NCI-H2171 (cell line): ENCODE measurements at regions not wholly inside any gene's neighbourhood (a gene's known extent, or its start where the extent isn't known, plus 50 kb on each side); places are given as distances from the start of the nearest gene placed in this dataset.

Experiments
- DNase-seq: peaks from one replicate; lab custom pipeline; 2025; lab: John Stamatoyannopoulos, UW

DNA sequence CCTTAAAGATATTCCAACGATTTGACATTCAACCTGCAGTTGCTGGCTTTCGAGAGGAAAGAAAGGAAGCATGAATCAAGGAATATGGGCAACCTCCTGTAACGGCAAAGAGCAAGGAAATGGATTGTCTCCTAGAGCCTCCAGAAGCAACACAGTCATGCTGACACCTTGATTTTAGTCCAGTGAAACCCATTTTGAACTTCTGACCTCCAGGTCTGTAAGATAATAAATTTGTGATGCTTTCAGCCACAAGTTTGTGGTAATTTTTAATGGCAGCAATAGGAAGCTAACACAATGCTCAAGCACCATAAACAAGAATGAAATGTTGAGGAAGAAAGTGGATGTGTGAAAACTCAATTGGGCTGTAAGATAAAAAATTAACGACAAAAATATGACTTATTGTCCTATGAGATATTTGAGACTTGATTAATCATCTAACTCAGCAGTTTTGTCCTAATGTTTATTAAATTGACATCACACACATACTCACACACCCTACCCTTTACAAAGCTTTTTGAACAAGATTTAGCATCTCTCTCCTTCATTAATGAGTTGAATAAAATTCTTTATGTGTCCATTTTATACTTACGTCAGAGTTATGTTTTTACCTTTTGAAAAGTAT is 857.2 kb upstream of the INTU start:
- DNase-seq: no peak

DNA sequence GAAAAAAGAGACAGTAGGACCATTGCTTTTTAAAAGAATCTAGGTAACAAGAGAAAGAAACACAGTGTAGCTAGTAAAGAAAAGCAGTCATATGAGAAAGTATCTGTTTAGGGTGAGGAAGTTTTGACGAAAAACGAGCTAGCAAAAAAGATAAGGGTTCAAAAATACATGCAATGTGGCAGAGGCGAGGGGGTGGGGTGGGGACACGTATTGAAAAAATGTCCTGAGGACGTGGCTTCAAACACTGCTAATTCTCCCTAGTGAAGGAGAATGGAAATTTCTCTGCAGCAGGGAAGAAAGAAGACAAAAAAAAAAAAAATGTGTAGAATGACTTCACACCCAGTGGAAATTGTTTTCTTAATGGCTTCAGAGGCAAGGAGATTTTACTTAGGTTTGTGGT is 856.4 kb upstream of the INTU start:
- DNase-seq: no peak

DNA sequence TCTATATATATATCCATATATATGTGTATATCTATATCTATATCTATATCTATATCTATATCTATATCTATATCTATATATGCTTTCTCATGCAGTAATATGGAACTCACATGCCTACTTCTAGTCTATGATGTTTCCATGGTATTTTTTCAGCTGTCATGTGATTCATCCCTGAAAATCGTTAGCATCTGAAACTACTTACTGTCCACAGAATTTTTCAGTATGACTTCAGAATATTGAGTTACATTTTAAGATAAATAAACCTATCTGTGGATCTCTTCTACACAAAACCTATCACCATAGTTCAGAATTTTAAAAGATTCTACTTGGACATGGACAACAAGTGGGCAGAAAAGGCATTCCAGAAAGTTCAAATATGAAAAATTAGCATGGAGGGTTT is 855.1 kb upstream of the INTU start:
- no peak for DNase-seq

DNA sequence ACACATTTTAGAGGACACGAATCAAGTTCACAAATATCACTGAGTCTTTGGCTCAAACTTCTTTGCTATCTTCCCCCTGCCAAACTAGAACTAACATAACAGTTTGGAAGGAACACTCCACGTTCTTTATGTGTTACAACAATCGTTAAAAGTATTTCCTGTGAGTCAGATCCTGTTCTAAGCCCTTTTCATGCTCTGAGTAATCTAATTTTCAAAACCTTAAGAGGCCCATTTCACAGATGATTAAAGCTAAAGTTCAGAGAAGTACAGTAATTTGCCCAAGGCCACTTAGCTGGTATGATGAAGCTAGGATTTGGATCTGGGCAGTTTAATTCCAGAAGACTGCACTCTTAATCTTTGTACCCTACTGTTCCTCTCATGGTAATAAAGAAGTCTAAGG is 854.4 kb upstream of the INTU start:
- DNase-seq: no peak

DNA sequence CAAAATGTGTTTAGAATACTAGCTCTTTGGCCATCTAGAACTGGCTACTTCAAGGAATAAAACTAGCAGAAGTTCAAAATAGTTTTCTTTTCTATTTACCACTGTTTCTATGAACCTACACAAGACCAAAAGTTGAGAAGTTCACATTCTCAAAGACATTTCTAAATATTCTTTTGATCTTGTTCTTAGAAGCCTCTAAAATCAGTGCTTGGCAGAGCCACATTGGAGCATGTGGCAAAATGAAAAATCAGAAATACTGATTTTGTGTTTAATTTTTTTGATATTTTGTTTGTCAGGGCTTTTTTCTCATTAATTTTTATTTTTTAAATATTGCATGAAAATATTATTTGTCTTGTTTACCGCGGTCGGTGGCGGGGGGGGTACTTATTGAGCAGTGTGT is 853.8 kb upstream of the INTU start:
- no peak for DNase-seq

DNA sequence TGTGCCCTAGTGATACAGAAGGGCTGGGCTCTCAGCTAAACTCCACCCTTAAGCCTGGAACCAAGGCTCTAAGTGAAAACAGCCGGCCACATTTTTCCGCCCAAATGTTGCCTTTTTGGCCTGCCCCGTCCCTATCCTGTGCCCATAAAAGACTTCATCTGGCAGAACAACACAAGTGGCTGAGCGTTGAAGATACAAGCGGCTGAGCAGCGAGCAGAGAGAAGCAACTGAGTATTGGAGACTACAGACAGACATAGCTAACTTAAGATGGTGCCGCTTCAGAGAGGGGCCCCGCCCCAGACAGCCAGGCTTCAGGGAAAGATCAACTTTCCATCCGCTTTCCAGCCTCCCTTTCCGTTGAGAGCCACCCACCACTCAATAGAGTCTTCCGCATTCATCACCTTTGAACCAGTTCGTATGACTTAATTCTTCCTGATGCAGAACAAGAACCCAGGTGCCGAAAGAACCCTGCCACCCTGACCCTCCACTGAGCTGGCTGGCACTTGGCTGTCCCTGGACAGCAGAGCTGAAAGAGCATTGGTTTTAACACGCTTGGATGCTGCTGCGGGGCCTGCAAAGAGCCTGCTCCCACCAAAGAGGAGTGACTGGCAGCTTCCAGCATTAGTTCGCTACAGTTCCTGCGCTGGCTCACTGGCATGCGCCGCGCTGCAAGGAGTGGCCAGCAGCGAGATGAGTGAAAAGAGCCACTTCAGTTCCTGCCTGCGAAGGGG is 853.2 kb upstream of the INTU start:
- no peak for DNase-seq

DNA sequence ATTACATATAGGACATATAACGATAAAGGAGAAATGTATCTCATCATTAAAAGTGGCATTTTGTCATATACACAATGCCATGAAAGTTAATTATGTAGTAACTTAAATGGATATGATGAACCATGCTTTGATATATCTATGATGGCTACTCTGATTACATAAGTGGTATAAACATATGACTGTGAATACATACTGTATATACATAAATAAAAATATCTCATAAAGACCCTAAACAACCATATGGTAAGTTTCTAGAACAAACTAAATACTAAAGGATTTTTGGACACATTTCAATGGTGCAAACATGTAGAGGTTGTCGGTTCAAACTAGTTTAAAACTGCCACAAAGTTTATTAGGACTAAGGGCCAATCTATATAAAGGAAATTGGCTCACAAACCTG is 849.6 kb upstream of the INTU start:
- no peak for DNase-seq

DNA sequence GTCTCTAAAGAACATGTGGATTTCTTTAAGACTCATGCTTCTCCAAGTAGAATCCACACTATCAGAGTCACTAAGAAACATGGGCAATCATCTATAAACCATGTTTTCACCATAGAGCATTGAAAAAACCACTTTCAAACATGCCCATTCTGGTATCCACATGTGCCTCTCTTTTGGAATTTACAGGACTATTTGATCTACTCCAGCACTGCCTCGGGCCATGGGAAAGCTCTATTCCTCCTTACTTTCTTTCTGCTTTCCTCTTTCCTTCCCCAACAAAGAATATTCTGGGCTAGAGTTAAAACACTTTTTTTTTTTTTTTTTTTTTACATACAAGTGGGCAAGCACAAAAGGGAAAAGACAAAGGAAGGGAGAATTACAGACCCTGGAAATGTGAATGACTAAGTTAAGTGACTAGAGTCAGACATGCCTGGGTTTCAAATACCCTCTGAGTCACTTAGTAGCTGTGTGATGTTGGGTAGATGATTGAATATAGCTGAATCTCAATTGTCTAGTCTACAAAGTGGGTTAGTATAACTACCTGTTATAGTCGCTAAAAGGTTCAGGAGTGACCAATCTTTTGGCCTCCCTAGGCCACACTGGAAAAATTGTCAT is 847.7 kb upstream of the INTU start:
- DNase-seq: no peak

DNA sequence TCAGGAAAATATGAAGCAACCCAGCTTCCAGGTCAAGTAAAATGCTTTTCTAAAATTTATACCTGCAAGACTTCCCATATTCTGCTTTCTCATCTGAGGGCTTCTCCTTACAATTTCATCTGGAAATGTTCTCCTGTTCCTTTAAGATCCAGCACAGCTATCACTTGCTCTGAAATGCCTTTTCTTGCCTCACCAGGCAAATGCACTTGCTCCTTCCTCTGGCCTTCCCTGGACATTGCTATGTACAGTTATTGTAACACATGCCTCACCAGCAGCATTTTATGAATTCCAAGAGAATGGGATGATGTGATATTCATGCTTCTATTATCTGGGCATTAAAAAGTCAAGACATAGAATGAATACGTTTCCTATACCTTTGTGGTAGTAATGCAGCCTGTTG is 842.1 kb upstream of the INTU start:
- no peak for DNase-seq

DNA sequence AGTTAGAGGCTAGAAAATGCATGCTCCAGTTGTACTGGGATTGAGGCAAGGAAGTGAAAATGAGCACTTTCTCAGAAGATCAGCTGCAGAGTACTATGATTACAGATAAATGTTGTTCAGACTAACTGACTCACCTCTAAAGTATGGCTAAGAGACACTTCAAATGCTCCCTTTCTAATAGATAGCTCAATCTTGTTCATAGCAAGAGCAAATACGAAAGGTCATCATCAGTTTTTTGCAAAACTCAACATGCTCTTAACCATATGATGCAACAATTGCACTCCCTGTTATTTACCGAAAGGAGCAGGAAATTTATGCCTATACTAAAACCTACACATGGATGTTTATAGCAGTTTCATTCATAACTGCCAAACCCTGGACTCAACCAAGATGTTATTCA is 838.4 kb upstream of the INTU start:
- no peak for DNase-seq

DNA sequence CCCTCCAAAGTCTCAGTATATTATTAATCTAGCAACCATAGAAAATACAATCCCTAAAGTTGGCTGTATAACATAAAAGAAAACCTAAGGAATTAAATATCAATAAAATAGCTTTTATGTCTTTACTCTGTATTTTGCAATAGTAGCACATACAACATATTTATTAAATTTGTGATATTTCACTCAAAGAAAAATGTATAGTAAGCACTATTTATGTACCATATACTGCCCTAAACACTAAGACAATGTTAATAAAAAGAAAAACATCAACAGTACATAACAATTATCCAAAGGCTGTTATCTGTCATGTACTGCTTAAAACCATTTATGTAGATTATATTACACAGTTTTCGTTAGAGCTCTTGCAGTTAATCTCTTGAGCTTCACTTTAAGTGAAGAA is 834.5 kb upstream of the INTU start:
- DNase-seq: no peak

DNA sequence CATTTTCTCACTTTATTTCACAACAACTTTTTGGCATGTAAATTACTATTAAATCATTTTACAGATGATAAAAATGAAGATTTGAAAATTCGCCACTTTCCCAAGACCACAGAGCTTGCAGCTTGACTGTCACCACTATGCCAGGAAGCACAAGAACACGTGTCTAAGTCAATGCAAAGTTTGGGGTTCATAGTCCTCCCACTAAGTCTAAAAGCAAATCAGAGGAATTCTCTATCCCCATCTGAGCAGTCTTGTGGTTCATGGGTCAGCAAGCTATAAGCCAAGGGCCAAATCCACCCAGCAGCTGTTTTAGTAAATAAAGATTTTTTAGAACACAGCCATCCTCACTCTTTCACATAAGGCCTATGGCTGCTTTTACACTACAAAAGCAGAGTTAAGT is 833.3 kb upstream of the INTU start:
- DNase-seq: no peak

DNA sequence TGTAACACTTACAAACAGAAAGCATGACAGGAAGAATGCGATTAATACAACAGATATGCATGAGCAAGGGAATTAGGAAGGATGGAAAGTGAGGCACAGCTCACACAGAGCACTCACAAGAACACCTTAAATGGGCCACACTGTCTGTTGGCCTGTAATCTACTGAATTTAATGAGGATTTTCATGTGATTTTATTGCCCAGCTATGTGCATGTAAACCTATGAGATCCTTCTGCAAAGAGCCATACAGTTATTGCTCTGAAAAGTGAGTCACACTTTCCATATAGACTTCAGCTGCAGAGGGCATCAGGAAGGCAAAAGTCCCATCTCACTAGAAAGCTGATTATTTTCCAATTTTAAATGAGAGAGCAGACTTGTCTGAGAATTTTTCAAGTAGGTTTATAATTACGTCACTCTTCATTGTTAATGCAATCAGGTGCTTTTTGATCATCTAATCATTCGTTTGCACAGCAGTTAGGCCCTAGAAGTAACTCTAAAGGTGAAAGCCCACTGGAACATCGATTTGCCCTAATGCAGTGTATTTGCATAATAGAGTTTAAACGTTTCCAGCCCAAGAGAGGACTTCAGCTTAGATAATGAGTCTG is 832.7 kb upstream of the INTU start:
- DNase-seq: no peak

DNA sequence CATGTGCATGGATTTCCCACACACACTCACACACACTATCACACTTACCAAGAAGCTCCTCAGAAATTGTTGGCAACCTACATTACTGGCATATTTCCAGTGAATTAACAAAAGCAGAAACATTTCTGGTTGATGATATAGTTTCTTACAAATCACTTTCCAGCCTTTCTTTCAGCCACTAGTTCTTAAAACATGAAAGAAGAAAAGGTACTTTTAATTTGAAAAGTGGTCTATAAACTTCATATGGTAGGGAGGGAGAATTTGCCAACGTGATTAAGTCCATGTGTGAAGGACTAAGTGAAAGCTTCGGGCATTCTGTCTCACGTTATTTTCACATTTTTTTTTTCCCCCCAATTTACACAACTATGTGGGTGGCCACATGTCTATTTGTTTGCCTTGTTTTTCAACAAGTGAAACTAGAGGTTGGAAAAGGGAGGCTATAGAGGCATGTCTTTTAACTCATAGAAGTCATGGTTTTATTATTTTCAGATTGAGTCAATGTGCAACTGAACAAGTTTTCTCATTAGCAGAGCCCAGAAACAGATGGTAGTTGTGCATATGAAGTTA is 832.1 kb upstream of the INTU start:
- DNase-seq: no peak

DNA sequence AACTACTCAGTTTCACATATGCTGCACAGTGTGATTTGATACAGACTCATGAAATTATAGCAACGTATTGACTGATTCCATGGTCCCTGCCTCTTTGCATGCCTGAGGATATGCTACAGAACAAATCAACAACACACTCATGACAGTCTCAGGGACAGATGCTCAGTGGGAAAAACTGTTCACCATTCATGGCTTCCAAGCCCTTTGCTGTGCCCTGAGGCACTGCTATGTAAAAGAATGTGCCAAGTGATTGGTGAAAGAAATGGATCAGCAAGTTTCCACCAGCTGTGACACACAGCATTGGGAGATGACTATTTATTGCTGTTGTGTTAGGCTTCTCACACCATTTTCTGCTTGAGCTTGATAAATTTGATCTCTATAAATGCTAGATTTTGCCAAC is 825.6 kb upstream of the INTU start:
- no peak for DNase-seq

DNA sequence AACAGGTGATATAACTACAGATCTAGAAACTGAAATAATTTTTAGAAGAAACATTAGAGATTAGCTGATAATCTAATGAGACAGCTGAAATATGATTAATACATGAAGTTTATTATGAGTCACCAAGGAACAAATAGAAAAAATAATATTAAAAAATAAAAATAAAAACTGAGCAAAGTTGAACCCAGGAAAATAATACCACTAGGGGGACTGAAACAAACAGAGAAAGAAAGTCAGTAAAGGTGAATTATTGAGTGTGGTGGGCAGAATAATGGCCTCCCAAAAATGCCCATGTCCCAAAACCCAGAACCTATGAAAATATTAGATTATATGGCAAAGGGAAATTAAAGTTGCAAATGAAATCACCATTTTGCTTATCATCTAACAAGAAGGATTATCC is 820.7 kb upstream of the INTU start:
- no peak for DNase-seq

DNA sequence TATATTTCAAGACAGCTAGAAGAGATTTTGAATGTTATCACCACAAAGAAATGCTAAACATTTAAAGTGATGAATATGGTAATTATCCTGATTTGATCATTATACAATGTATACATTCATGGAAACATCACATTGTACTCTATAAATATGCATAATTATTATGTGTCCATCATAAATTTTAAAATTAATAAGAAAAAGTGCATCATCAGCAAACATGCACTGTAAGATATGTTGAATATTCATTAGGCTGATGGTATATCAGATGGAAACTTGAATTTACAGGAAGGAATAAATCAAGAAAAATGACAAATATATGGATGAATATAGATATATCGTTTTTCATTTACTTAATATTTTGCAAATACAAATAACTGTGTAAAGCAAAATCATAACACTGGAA is 812.1 kb upstream of the INTU start:
- DNase-seq: no peak

DNA sequence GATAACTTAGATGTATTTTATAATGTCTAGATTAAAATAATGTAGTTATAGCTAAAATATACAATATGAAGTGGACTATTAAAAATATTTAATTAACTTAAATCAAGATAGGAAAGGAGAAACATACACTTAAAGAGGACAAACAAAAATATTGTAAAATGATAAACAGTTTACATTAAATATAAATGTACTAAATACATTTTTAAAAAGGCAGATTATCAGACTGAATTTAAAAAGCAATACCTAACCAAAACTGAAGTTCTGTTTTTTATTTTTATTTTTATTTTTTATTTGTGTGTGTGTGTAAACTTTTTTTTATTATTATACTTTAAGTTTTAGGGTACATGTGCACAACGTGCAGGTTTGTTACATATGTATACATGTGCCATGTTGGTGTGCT is 811.6 kb upstream of the INTU start:
- no peak for DNase-seq

DNA sequence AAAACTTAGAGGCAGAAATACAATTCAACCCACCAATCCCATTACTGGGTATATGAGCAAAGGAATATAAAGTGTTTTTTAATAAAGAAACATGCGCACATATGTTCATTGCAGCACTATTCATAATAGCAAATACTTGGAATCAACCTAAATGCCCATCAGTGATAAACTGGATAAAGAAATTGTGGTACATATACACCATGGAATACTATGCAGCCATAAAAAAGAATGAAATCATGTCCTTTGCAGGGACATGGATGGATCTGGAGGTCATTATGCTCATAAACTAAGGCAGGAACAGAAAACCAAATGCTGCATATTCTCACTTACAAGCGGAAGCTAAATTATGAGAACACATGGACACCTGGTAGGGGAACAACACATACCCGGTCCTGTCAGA is 807.7 kb upstream of the INTU start:
- no peak for DNase-seq

DNA sequence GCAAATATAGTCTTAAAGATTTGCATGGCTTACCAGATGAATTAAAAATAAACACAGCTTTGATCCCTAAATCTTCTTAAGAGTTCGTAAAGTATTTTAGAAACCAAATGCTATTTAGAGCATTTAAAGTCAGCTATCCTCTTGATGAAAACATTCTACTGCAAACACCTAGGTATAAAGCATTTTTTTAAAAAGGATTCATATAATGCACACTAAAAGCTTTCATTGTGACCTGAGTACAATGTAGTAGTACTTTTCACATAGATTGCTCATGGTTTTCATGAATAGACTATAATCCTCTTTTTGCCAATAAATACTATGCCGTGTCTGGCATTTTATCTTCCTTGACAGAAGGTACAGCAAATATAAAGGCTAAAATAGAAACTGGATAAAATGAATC is 805.1 kb upstream of the INTU start:
- DNase-seq: no peak

DNA sequence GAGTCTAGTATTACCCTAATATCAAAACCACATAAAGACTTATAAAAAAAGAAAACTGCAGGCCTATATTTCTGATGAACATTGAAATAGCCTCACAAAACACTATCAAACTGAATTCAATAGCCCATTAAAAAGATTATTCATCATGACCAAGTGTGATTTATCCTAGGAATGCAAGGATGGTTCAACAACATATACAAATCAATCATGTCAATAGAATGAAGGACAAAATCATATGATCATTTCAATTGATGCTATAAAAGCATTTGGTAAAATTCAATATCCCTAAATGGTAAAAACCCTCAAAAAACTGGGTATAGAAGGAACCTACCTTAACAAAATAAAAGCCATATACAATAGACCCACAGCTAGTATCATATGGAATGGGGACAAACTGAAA is 797.9 kb upstream of the INTU start:
- no peak for DNase-seq

DNA sequence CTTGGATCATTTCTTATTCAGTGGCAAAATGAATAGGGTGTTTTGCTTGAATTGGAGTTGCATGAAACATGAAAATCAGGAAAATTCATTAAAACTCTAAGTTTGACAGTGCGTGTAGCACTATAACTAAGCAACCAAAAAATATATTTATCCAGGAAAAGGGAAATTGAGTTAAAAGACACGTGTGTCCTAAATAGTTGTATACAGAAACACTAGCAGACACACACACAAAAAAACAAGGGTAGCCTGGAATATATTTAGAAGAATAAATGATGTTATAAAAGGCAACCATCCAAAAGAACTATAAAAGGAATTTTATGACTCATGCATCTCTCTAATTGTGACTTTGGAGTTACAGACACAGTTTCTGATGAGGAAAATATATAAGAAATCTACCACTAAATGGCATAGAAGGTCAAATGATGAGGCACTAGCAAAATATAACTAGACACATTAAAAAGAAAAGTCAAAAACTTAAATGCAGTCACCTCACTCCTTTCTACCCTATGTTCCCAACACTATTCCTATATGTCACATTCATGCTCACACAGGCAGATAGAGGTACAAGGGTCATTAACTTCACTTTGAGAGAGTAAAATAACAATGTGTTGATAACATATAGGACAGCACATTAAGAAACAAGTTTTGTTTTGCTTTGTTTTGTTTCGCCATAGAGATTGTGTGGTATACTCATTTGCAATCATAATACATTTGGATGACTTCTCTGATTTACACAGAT is 793.6 kb upstream of the INTU start:
- DNase-seq: no peak
